ENCODE measurements at regions not wholly inside any gene's neighbourhood (a gene's known extent, or its start where the extent isn't known, plus 50 kb on each side); places are given as distances from the start of the nearest gene placed in this dataset.
A peak's percentile ranks its signal among the peaks of the same experiment; 100 is the strongest.
"Not testable (repeated sequence)": the region's sequence is repeated elsewhere in the genome, so short reads cannot be mapped to it uniquely, and the experiment has no call there.

- no peak for DNase-seq
These were observed 115.9 kb downstream of the OTOR start for GRCh38 chr20:16864069-16864468.

- DNase-seq = no peak
These were observed 116.8 kb downstream of the OTOR start for GRCh38 chr20:16864963-16865362.

- peak; percentile 14 to 24 for DNase-seq
These were observed 117.2 kb downstream of the OTOR start for GRCh38 chr20:16865406-16865805.

- not testable (repeated sequence) for DNase-seq
These were observed 125.0 kb downstream of the OTOR start for GRCh38 chr20:16873124-16873523.

- DNase-seq = no peak
These were observed 128.9 kb downstream of the OTOR start for GRCh38 chr20:16877053-16877554.

- no peak for DNase-seq
These were observed 137.6 kb downstream of the OTOR start for GRCh38 chr20:16885746-16886145.

GRCh38 chr20:16898433-16898832, 150.3 kb downstream of the OTOR start:
- no peak for DNase-seq

GRCh38 chr20:16902662-16903061, 154.5 kb downstream of the OTOR start:
- no peak for DNase-seq

GRCh38 chr20:16904751-16905150, 156.6 kb downstream of the OTOR start:
- no peak for DNase-seq

- no peak for DNase-seq
These were observed 166.1 kb downstream of the OTOR start for GRCh38 chr20:16914277-16914676.

- no peak for DNase-seq
These were observed 168.0 kb downstream of the OTOR start for GRCh38 chr20:16916165-16916564.

- DNase-seq = no peak
These were observed 169.5 kb downstream of the OTOR start for GRCh38 chr20:16917636-16918035.

- no peak for DNase-seq
These were observed 170.2 kb downstream of the OTOR start for GRCh38 chr20:16918366-16918765.

- DNase-seq = no peak
These were observed 171.7 kb downstream of the OTOR start for GRCh38 chr20:16919841-16920240.

- peak in 1 of 2 experiments; percentile 52 for DNase-seq
These were observed 174.7 kb downstream of the OTOR start for GRCh38 chr20:16922834-16923233.

GRCh38 chr20:16926626-16927430, 178.7 kb downstream of the OTOR start:
- DNase-seq = peak; percentile 75 to 86

GRCh38 chr20:16929756-16930155, 181.6 kb downstream of the OTOR start:
- no peak for DNase-seq

- no peak for DNase-seq
These were observed 182.5 kb downstream of the OTOR start for GRCh38 chr20:16930656-16931055.

GRCh38 chr20:16939051-16939450, 190.9 kb downstream of the OTOR start:
- no peak for DNase-seq

- DNase-seq = no peak
These were observed 192.5 kb downstream of the OTOR start for GRCh38 chr20:16940701-16941100.

- no peak for DNase-seq
These were observed 193.9 kb downstream of the OTOR start for GRCh38 chr20:16942051-16942450.

- no peak for DNase-seq
These were observed 194.6 kb downstream of the OTOR start for GRCh38 chr20:16942756-16943155.

- DNase-seq = no peak
These were observed 196.6 kb downstream of the OTOR start for GRCh38 chr20:16944745-16945144.

GRCh38 chr20:16945619-16946018, 197.5 kb downstream of the OTOR start:
- DNase-seq = no peak

- no peak for DNase-seq
These were observed 197.9 kb downstream of the OTOR start for GRCh38 chr20:16946097-16946496.
